Stimulated activated CD8-positive, alpha-beta memory T cell treated with anti-CD3 and anti-CD28 coated beads, Interleukin-7, amount 100 ng/mL, for 1 hour (primary cell): ENCODE measurements at regions not wholly inside any gene's neighbourhood (a gene's known extent, or its start where the extent isn't known, plus 50 kb on each side); places are given as distances from the start of the nearest gene placed in this dataset.

Experiments used
- DNase-seq, 2 donors: peaks; one replicate each; pipeline ENCODE4 v3.0.0-alpha.2; 2020; ENCODE audit warnings: low read depth in 2 of 2

DNA sequence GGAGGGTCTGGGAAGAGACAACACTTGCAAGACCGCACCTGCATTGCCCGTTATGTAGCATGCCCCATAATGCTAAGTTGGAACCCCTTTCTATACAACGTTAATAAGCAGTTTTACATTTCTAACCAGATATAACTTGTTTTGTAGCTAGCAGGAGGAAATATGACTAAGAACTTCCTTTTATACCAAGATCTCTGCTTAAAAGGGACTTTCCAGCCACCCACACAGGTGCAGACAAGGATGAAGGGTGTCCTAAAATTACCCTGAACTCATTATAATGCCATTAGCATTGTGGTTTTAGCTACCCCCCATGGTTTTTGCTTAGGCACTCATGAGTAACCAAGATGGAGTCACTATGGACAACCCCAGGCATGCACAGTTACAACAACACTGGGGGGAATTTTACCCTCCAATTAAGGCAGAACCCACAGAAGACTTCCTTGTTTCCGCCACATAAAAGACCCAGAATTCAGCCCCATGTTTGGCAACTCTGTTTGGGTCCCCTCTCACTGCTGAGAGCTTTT, 362.8 kb downstream of the CBLN2 start:
- no peak for DNase-seq

DNA sequence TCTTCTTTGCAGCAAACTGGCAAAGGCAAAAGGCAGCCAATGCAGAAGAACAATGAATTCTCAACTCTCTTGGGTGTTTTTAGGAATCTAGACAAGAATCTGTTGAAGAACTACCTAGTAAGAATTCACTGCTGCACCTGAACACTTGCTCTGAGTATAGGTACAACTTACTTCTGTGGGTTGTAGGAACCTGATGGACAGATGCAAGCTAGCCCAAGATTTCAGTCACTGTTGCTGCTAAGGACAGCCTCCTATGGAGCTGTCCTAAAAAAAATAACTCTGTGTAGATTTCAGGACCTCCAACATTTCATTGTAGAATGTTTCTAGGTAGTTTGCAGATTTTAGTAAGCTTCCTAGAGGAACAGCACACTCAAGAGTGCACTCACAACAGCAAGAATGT, 363.5 kb downstream of the CBLN2 start:
- DNase-seq = no peak

DNA sequence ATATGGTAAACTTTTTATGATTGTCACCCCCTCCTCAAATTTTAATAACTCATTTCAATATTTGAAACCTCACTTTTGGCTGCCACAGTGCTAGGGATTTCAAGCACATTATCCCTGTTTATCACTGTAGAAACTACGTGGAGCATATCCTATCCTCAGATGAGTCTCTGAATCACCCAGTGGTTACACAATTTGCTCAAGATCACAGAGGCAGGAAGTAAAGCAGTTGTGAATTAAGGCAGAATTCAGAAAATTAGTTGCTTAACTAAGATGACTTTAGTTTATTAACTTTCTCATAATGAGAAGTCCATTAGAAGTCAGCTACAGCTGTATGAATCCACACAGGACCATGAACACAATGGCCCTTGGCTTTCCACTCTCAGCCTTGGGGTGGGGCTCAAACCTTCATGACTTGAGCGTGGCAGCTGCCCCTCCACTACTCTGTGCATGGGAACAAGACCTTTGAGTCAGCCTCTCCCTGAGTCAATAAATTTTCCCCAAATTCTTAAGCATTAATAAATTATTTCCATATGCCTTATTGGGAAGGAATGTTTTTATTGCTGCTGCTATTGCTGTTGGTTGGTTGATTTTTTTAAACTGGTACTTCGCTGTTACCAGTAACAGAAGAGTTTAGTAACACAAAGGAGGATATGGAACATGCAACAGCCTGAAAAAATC, 369.0 kb downstream of the CBLN2 start:
- no peak for DNase-seq

DNA sequence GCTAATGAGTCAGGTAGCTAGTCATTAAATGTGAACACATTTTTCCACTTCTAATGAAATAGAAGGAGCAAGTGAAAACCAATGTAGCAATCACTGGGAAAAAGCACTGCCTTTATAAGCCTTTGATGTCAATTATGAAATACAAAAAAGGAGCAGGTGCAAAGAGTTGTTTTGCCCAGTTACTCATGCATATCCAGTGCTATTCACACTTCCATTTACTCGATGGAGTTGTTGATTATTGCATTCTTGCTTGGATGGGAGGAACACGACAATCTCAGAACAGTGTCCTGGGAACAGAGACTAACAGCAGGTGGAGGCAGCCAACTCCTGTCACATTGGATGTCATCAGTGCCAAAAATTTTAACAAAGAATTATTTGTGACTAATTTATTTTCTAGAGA, 372.5 kb downstream of the CBLN2 start:
- no peak for DNase-seq

DNA sequence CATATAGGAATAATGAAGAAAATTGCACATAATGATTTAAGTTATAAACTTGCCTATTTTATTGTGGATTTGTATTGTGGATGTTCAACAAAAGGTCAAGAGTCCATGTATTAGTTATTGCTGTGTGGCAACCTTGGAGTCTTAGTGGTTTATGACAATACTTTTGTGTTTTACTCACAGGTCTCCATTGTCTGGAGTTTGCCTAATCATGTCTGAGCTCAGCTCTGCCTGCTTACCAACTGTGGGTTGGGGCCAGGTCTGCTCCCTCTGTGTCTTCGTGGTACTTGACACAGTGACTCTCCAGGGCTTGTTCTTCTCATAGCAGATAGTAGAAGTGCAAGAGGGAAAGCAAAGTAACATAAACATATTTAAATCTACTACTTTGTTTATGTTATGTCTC, 382.5 kb downstream of the CBLN2 start:
- no peak for DNase-seq

DNA sequence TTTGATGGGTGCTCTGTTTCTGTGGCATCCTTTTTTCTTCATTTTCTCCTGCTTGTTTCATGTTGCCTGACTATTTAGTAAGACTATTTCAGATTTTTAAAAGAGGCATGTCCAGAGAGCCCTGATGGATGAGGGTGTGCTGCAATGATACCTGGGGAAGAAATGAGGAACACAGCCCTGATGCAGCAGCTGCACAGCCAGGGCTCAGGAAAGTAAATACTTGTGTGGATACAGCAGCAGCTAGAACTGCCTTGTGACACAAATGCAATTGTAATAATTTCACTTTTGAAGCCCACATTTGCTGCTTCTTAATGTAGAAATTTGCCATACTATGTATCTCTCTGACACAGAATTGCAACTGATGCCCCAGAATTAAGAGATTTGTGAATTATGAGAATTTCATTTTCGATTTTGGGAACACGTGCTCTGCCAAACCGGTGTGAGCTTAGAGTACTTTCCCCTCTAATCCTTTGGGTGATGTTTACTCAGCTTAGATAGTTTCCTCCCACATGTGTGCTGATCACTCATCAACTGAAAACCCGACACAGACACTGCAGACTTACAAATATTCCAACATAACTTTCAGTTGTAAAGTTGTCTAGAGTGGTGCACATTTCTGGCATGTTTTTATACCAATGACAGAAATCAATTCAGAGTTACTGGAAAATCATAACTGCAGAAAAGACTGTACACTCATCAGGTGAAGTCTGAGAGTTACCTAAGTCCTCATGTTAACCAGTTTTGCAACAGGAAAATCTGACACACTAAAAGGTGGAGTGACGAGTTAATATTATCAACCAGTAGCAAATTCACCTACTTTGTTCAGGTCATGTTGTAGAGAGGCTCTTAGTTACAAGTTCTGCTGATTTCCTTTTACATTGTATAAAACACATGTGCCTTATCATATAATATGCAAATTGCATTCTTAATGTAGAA, 383.4 kb downstream of the CBLN2 start:
- no peak for DNase-seq

DNA sequence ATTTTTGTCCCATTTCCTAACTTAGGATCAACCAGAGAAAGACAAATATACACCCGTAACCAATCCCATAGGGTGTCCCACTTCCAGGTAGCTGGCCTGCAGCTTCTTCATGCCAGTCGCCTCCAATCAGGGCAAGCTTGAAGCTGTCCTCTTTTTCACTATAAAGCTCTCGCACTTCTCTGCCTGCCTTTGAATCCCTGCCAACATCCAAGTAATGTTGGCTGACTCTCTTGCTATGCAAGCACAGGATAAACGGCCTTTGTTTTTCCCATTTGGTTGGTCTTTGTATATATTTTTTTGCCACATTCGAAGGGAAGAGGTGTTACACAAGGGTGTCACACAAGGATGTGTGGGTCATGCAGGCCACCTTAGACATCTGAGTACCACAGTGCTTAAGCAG, 388.8 kb downstream of the CBLN2 start:
- DNase-seq = no peak

DNA sequence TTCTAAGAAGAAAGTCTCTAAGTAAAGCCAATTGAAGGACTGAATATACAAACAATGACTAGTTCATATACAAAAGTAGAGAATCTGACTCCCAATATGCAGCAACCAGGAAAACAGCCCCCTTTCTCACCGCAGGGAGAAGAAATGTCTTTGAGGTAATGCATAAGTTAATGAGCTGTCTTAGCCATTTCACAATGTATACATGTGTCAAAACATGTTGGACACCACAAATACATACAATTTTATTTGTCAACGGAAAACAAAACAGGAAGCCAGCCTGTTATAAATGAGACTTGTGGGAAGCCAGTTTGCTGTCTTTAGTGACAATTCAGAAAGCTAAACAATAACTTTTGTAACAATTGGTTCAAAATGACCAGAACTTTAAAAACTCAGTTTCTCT, 389.2 kb downstream of the CBLN2 start:
- no peak for DNase-seq

DNA sequence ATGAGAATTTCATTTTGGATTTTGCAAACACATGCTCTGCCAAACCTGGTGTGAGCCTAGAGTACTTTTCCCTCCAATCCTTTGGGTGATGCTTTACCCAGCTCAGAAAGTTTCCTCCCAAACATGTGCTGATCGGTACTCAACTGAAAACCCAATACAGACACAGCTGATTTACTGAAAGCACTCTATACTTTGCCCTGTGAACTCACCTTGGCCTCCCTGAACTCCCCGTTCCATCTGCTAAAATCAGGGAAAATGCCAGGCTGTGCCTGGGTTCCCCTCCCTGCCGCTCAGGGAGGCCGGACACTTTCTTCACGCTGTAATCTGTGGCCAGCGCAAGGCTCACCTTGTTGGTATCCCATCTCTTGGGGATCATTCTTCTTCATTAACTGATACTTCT, 391.2 kb downstream of the CBLN2 start:
- DNase-seq = no peak

DNA sequence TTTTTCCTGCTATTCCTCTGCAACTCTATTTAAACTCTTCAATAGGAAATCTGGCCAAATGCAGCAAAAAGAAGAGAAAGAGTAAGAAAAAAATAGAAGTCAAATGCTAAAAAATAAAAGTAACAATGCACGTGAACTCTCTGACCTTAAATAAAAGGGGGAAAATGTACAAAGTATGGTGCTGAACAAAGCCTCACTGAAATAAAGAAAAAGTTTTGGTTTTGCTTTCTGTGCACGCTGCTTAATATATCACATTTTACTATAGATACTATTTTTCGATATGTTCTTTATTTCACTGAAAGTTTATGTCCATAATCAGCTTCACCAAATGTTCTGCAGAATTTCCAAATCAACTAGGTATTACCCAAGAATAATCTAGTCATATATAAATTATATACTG, 396.3 kb downstream of the CBLN2 start:
- DNase-seq = no peak

DNA sequence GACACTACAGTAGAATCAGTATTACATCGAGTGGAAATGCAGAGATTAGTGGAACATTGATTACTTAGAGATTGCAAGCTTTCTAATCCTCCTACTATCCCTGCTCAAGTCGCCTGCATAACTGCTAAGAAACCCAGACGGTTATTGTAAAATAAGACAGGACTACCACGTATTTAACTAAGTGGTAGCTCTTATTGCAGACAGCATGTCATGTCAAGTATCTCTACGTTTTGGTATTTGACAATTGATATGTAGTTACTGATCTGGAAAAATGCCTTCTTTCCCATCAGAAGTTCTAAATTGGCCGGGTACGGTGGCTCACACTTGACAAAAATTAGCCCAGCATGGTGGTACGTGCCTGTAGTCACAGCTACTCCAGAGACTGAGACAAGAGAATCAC, 404.1 kb downstream of the CBLN2 start:
- no peak for DNase-seq

DNA sequence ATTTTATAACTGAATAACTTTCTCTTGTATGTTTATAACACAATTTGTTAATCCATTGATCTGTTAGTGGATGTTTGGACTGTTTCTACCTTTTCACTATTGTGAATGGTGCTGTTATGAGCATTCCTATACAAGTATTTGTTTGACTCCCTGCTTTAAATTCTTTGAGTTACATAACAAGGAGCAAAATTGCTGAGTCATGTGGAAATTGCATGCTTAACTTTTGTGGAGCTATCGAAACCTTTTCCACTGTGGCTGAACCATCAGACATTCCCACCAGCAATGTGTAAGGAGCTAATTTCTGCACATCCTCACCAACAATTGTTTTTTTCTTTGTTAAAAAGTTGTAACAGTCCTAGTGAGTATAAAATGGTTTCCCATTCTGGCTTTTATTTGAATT, 415.5 kb downstream of the CBLN2 start:
- DNase-seq = no peak

DNA sequence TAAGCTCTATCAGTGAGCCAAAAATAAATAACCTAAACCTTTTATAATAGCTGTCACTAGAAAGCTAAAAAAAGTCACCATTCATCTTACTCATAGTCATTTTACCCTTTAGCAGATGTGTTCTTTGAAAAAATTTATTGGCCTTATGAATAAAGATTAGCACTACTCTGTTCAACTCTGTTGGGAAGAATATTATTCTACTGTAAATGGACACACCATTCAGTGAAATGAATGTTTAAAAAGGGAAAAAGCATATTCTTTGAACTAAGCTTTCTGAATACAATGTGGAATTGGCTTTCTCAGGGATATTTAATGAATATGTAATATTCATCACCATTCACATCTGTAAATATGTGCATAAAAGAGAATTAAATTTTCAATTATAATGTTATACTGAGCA, 422.0 kb downstream of the CBLN2 start:
- DNase-seq = no peak

DNA sequence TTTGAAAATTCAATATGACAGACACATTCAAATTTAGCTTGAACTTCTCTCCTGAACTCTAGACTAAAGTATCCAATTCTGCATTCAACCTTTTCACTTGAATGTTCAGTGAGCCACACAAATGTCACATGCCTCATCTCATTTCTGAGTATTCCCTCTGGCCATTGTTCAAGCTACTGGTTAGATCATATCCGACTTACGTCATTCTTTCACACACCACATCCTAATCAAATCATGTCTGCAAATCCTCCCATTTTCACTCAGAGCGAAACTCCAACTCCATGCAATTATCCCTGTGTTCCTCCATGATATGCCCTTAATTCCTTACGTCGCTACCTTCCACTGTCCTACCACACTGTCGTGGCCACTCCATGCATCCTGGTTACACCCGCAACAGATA, 425.1 kb downstream of the CBLN2 start:
- no peak for DNase-seq

DNA sequence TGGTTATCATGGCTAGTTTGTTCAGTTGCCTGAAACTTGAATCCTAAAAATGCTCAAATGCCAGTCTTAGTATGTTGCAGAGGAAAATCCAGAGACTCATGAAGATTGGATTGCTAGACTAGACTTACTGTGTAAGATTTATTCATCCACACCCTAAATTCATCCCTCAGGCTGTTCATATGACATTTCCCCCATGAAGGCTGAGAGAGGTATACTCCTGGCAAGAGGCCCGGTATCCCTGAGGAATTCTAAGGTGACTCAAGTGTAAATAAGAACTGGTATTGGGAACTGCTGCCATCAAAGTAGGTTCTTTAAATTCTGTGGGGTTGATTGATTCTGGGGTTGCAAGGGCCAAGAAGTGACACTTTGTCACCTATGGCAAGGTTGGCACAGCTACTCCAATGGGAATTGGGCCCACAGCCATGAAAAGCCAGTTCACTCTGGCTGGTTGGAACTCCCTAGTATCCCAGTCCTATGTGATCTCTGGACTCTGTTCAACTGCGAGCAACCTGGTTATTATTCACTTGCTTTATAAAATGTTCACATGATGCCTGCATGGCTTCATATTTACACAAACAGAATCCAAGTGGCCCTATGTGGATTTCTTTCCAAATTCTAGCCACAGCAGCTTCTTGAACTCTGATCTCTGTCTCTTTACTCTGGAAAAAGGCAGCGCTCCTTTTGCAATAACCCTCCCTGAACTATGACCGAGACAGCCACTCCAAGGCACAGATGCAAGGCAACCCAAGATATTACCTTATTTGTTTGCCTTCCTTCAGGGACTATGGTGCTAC, 429.1 kb downstream of the CBLN2 start:
- no peak for DNase-seq

DNA sequence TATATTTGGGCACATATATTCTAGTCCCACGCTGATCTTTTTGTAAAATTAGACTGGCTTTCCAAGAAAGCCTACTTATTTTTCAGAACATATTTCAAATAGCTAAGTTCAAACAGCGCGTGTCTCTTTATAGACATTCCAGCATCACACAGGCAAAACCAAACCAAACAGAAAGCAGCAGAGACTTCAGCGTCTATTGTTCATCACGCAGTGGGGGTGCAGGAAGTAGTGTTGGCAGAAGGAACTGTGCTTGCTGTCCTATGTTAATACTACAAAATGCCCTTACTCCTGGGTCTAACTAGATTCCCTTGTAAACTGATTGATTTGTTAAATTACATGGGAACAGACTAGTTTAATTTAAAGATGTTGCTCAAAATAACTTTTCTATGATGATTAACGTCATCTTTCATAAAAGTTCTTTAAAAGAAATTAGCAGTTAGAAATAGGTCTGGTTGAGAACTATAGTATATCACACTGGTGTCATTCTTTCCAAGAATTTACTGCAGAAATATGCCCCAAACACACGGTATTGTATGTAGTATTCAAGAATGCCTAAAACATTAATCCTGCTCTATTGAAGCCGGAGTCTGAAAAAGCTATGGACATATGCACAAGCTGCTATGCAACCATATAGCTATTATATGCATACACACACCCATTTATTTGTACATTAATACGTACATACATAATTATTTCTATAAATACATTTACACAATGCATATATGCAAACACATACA, 436.3 kb downstream of the CBLN2 start:
- no peak for DNase-seq

DNA sequence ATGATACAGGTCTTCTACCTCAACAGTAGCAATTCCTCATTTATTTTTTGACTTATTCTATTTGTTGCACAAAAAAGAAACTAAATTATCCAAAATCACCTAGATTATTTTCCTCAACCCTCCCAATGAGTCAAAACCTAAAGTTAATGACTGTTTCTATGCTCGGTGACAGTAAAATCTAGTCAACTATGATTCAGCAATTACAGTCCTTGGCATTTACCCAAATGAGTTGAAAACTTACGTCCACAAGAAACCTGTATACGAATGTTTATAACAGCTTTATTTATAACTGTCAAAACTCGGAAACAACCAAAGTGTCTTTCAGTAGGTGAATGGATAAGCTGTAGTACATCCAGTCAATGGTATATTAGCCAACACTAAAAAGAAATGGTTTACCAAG, 439.3 kb downstream of the CBLN2 start:
- no peak for DNase-seq

DNA sequence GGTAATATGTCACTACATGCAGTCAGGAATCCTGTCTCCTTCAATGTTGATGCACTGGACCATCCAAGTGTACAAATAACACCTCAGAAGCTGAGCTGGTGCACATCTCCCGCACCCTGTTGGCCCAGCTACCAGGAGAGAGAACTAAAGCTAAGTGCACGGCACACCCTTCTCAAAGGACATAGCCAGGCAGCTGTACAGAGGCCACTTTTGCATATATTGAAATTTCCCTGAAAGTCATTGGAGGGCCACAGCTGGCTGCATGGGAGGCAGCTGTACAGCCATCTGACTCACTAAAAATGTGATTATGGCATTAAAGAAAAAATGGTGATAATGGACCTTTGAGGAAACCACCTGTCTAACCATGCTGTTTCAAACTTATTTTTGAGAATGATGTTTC, 441.7 kb downstream of the CBLN2 start:
- no peak for DNase-seq

DNA sequence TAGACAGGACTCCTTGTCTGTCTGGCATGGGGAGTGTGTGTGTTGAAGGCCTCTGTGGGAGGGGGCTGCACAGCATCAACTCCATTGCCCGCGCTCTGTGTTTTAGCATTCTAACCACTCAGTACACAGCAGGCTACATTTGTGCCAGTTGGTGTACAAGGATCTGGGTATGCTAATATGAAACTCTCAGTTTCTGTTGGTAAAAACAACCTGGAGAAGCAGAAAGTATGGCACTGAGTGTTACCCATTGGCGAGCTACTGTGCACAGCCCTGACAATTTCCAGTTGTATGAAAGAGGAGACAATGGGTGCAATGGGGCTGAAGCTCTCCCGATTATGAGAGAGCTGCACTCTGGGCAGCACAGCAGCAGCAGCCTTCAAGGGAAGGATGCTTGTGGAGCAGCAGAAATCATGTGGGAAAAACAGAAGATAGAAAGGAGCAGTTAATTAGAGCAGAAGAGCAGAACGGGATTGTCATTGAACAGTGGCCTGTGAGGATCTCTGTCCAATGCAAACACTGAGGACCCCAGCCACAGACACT, 443.6 kb downstream of the CBLN2 start:
- no peak for DNase-seq

DNA sequence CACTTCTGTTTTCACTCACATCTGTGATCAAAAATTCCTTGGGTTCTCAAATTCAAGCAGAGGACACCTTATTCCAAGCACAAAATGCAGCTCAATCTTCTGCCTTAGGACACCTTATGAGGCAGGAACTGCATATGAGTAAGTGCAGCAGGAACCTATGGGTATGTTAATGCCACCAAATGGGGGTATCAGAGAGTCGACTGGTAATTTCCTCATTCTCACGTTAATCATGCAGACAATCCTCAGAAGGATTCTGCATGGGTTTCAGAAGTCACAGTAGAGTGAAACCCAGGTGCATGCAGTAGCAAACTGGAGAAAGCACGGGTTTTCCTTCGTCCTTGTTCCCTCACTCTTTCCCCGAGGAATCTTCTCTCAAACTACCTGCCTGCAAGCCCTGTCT, 452.8 kb downstream of the CBLN2 start:
- DNase-seq = no peak

DNA sequence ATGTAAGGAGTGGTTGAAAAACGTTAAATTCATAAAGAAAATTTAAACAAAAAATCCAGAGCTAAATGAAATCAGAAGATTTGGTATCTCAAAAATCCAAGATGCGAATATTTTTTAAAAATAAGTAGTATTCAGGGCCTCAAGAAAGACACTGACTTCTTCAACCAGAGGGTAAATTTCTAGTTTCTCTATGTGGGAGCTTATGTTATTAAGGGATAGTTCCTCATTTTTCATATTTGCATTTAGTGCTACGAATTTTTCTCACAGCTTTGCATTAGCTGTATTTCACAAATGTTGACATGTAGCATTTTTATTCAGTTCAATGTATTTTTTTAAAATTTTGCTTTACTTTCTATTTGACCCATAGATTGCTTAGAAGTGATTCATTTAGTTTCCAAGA, 454.7 kb downstream of the CBLN2 start:
- DNase-seq = no peak
